ENCODE measurements at regions not wholly inside any gene's neighbourhood (a gene's known extent, or its start where the extent isn't known, plus 50 kb on each side); places are given as distances from the start of the nearest gene placed in this dataset.
"Not testable (repeated sequence)": the region's sequence is repeated elsewhere in the genome, so short reads cannot be mapped to it uniquely, and the experiment has no call there.

DNA sequence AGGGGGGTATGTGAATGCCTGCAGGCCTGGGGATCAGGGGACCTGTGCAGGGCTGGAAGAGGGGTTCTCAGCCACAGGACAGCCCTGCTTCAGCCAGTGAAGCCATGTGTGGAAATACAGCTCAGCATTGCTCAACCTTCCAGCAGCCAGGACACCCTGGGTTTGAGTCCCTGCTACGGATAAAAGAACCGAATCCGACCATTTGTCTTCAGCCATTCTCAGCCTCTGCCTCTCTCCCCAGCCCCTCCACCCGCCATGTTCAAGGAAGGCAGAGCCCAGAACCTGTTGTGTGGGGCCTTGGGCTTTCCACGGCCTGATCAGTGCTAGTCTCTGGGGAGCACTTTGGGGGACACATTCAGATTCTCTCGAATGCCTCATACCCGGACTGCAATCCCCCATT, 337.5 kb downstream of the PREX1 start:
- H3K36me3 Mint-ChIP-seq; H3K27ac Mint-ChIP-seq; H3K4me3 Mint-ChIP-seq; H3K27me3 Mint-ChIP-seq; H3K9me3 Mint-ChIP-seq (ENCODE audit: low read depth); H3K4me1 Mint-ChIP-seq (ENCODE audit: low read depth): not testable (repeated sequence)

DNA sequence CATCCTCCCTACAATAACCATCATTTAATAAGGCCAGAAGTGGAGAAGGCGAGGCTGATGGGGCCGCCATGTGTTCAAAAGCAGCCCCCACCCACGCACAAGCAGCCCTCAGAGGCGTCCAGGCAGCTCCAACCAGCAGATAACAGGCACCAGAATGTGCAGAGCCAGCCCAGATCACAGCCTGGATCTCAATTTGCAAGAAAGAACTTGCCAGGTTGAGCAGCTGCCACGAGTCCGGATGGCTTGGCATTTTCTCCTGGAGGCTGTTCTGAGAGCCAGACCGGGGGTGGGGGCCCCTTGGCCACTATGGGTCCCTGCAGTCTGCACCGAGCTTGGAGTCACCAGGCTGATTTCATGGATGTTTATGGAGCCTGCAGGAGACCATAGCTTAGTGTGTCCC, 338.1 kb downstream of the PREX1 start:
- Mint-ChIP-seq H3K4me3 (no peak overlapping the region), H3K36me3 (no peaks in the 10 kb centered on the region), H3K9me3 (ENCODE audit: low read depth) (no peaks in the 10 kb centered on the region), H3K27ac (no peak overlapping the region), H3K4me1 (ENCODE audit: low read depth) (no peaks in the 10 kb centered on the region), H3K27me3 (peaks cover 15% of the 10 kb centered on the region)

- Mint-ChIP-seq H3K27me3 (peaks cover 15% of the 10 kb centered on the region), H3K4me1 (ENCODE audit: low read depth) (no peaks in the 10 kb centered on the region), H3K4me3 (no peak overlapping the region), H3K36me3 (no peaks in the 10 kb centered on the region), H3K9me3 (ENCODE audit: low read depth) (no peaks in the 10 kb centered on the region), H3K27ac (no peak overlapping the region)
Observed at GRCh38 chr20:48489046-48489463, 338.7 kb downstream of the PREX1 start.

DNA sequence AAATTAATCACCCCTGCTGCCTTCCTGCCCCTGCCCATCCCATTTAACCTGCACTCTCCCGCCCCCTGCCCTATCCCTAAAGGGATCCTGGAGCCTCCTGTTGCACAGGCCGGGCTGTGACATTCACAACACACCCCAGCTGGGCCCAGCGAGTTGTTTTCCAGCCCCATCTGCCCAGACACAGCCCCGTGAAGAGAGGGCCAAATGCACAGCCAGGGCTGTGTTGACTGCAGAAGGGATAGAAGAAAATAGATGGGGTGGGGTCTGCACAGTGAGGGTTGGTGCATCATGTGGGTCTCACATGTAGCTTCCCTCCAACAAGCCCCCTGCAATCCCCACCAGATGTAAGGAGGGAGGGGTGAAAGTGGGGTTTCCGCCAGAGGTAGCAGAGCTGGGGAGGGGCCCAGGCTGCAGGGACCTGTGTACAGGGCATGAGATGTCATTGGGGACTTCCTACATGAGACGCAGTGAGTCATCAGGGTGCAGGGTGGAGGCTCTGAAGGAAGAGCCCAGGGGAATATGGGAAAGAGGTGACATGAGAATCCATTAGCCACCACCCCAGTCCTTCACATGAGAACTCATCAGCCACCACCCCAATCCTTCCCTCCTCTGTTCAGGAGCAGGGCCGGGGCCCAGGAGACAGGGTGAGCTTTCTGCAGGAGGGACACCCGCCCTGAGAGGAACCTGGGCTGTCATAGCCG, 339.3 kb downstream of the PREX1 start:
- H3K36me3 Mint-ChIP-seq; H3K4me1 Mint-ChIP-seq (ENCODE audit: low read depth); H3K4me3 Mint-ChIP-seq; H3K9me3 Mint-ChIP-seq (ENCODE audit: low read depth); H3K27ac Mint-ChIP-seq: not testable (repeated sequence)
- H3K27me3 Mint-ChIP-seq: peaks cover 15% of the 10 kb centered on the region

- Mint-ChIP-seq H3K4me1 (ENCODE audit: low read depth) (no peaks in the 10 kb centered on the region), H3K36me3 (no peaks in the 10 kb centered on the region), H3K27ac (no peak overlapping the region), H3K9me3 (ENCODE audit: low read depth) (no peaks in the 10 kb centered on the region), H3K4me3 (no peak overlapping the region), H3K27me3 (peaks cover 15% of the 10 kb centered on the region)
Observed at GRCh38 chr20:48486065-48486464, 341.7 kb downstream of the PREX1 start.

GRCh38 chr20:48485153-48485552, 342.6 kb downstream of the PREX1 start:
- not testable (repeated sequence) for H3K9me3 Mint-ChIP-seq (ENCODE audit: low read depth); H3K27ac Mint-ChIP-seq; H3K36me3 Mint-ChIP-seq; H3K4me1 Mint-ChIP-seq (ENCODE audit: low read depth); H3K4me3 Mint-ChIP-seq
- peaks cover 15% of the 10 kb centered on the region for H3K27me3 Mint-ChIP-seq

GRCh38 chr20:48483334-48484066, 344.3 kb downstream of the PREX1 start:
- H3K27ac Mint-ChIP-seq: no peak overlapping the region
- no peaks in the 10 kb centered on the region for H3K36me3 Mint-ChIP-seq
- no peak overlapping the region for H3K4me3 Mint-ChIP-seq
- no peaks in the 10 kb centered on the region for H3K9me3 Mint-ChIP-seq (ENCODE audit: low read depth)
- H3K4me1 Mint-ChIP-seq (ENCODE audit: low read depth): no peaks in the 10 kb centered on the region
- peaks cover 19% of the 10 kb centered on the region for H3K27me3 Mint-ChIP-seq

GRCh38 chr20:48482790-48483189, 345.0 kb downstream of the PREX1 start:
- Mint-ChIP-seq H3K4me1 (ENCODE audit: low read depth) (no peaks in the 10 kb centered on the region), H3K27me3 (peaks cover 19% of the 10 kb centered on the region), H3K4me3 (no peak overlapping the region), H3K27ac (no peak overlapping the region), H3K9me3 (ENCODE audit: low read depth) (no peaks in the 10 kb centered on the region), H3K36me3 (no peaks in the 10 kb centered on the region)

DNA sequence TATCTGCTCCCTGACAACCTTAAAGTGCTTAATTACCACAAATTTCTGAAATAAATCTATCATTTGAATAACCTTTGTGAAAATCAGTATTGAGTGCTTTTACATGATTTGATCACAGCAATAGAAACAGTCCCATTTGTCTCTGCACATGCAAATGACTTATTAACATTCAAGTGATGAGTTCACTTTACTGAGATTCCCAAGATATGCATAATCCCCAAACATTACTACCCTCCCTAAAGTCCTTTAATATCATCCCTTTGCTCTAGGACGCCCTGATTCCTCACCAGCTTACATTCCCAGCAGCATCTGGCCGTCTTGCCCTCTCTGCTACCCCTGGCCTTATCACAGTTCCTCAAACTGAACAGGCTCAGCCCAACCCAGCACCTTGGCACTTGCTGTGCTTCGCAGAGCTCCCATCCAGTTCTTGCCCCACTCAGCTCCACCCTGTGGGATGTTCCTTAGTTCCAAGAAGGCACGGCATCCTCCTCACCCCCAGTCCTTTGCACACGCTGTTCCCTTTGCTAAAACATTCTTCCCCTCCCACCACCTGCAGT, 347.5 kb downstream of the PREX1 start:
- no peaks in the 10 kb centered on the region for H3K4me1 Mint-ChIP-seq (ENCODE audit: low read depth)
- no peaks in the 10 kb centered on the region for H3K36me3 Mint-ChIP-seq
- H3K4me3 Mint-ChIP-seq: no peak overlapping the region
- H3K27me3 Mint-ChIP-seq: peaks cover 13% of the 10 kb centered on the region
- no peaks in the 10 kb centered on the region for H3K9me3 Mint-ChIP-seq (ENCODE audit: low read depth)
- no peak overlapping the region for H3K27ac Mint-ChIP-seq

GRCh38 chr20:48478806-48479585, 348.8 kb downstream of the PREX1 start:
- no peaks in the 10 kb centered on the region for H3K4me1 Mint-ChIP-seq (ENCODE audit: low read depth)
- no peak overlapping the region for H3K27ac Mint-ChIP-seq

GRCh38 chr20:48478370-48478769, 349.4 kb downstream of the PREX1 start:
- Mint-ChIP-seq H3K4me3 (no peak overlapping the region), H3K27me3 (peaks cover 8% of the 10 kb centered on the region), H3K27ac (no peak overlapping the region), H3K4me1 (ENCODE audit: low read depth) (no peaks in the 10 kb centered on the region), H3K36me3 (no peaks in the 10 kb centered on the region), H3K9me3 (ENCODE audit: low read depth) (no peaks in the 10 kb centered on the region)

More at GRCh38 chr20:48478806-48479585, 348.8 kb downstream of the PREX1 start:
- Mint-ChIP-seq H3K36me3 (no peaks in the 10 kb centered on the region), H3K4me3 (no peak overlapping the region), H3K9me3 (ENCODE audit: low read depth) (no peaks in the 10 kb centered on the region), H3K27me3 (peaks cover 8% of the 10 kb centered on the region)

- Mint-ChIP-seq H3K36me3 (no peaks in the 10 kb centered on the region), H3K4me1 (ENCODE audit: low read depth) (no peaks in the 10 kb centered on the region), H3K27me3 (peaks cover 8% of the 10 kb centered on the region), H3K9me3 (ENCODE audit: low read depth) (no peaks in the 10 kb centered on the region), H3K4me3 (no peak overlapping the region), H3K27ac (no peak overlapping the region)
Observed at GRCh38 chr20:48476854-48477253, 350.9 kb downstream of the PREX1 start.

- Mint-ChIP-seq H3K27me3 (peaks cover 7% of the 10 kb centered on the region), H3K27ac (no peak overlapping the region), H3K4me1 (ENCODE audit: low read depth) (no peaks in the 10 kb centered on the region), H3K9me3 (ENCODE audit: low read depth) (no peaks in the 10 kb centered on the region), H3K4me3 (no peak overlapping the region), H3K36me3 (no peaks in the 10 kb centered on the region)
Observed at GRCh38 chr20:48474022-48474421, 353.8 kb downstream of the PREX1 start.

DNA sequence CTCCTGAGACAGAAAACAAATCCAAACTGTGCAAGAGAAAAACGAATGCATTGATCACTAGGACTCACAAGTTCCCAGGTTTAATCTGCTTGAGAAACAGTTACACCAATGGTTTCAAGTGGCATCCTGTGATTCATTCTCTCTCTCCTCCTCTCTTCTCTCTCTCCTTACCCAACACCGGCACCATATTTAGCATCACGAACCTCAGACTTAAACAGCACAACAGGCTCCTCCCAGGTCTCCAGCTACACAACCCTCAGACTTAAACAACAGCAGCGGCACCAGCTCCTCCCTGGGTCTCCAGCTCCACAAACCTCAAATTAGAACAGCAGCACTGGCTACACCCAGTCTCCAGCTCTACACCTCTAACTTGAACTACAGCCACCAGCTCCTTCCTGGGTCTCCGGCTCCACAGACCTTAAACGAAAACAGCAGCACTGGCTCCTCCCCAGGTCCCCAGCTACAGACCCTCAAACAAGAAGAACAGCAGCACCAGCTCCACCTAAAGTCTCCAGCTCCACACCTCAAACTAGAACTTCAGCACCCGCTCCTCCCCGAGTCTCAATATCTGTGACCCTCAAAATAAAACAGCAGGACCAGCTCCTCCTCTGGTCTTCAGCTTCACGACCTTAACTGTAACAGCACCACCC, 355.9 kb downstream of the PREX1 start:
- no peaks in the 10 kb centered on the region for H3K4me1 Mint-ChIP-seq (ENCODE audit: low read depth)
- no peak overlapping the region for H3K27ac Mint-ChIP-seq
- no peak overlapping the region for H3K4me3 Mint-ChIP-seq
- H3K9me3 Mint-ChIP-seq (ENCODE audit: low read depth): no peaks in the 10 kb centered on the region
- H3K36me3 Mint-ChIP-seq: no peaks in the 10 kb centered on the region
- peaks cover 5% of the 10 kb centered on the region for H3K27me3 Mint-ChIP-seq

DNA sequence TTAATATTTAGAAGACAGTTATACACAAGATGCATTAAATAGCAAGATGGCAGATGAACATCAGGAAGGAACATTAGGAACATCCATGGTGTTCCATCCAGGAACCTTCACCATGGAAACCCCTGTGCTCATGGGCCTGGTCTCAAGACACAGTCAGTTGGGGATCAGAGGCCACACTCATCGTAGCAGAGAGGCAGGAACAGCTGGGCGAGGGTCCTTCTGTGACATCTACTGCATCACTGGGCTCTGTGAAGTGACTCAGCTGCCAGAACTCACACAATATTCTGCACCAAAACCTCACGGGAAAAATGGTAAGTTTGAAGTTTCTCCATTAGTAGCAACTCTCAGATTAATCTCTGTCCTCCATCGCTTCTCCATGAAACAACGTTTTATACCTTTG, 356.6 kb downstream of the PREX1 start:
- Mint-ChIP-seq H3K9me3 (ENCODE audit: low read depth) (no peaks in the 10 kb centered on the region), H3K27ac (no peak overlapping the region), H3K27me3 (peaks cover 5% of the 10 kb centered on the region), H3K4me3 (no peak overlapping the region), H3K36me3 (no peaks in the 10 kb centered on the region), H3K4me1 (ENCODE audit: low read depth) (no peaks in the 10 kb centered on the region)

Measured in activated naive CD8-positive, alpha-beta T cell (primary cell).